ENCODE measurements at regions not wholly inside any gene's neighbourhood (a gene's known extent, or its start where the extent isn't known, plus 50 kb on each side); places are given as distances from the start of the nearest gene placed in this dataset.

DNA sequence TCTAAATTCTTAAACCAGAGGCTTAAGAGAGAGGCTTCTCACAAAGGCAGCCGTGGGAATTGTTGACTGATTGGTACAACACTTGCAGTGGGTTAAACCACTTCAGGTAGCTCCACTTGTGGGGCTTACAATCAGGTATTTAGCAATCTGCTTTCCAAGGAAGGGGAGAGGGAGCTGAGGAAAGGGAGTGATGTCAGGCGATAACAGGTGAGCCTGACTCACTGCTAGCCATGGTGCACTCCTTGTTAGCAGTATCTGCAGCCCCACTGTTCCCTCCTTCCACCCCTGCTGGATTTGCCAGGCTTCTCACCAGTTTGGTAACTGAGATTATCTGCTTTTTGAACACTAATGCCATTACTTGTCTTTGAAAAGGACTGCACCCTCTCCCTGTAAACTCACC lies 1056.7 kb upstream of the FANCL start:
- H3K27me3 ChIP-seq, result no peaks in the 10 kb centered on the region
- no peak overlapping the region for H3K27ac ChIP-seq
- H3K36me3 ChIP-seq, result no peaks in the 10 kb centered on the region
- H3K4me3 ChIP-seq, result no peak overlapping the region
- no peaks in the 10 kb centered on the region for H3K4me1 ChIP-seq
- intact Hi-C loops (cut with DNase I; ENCODE audit: low total_unique reads), result no loop called here
- DNase-seq (ENCODE audit: low spot score in 2 of 2), result no peak
- TF ChIP-seq, protein P1, sequence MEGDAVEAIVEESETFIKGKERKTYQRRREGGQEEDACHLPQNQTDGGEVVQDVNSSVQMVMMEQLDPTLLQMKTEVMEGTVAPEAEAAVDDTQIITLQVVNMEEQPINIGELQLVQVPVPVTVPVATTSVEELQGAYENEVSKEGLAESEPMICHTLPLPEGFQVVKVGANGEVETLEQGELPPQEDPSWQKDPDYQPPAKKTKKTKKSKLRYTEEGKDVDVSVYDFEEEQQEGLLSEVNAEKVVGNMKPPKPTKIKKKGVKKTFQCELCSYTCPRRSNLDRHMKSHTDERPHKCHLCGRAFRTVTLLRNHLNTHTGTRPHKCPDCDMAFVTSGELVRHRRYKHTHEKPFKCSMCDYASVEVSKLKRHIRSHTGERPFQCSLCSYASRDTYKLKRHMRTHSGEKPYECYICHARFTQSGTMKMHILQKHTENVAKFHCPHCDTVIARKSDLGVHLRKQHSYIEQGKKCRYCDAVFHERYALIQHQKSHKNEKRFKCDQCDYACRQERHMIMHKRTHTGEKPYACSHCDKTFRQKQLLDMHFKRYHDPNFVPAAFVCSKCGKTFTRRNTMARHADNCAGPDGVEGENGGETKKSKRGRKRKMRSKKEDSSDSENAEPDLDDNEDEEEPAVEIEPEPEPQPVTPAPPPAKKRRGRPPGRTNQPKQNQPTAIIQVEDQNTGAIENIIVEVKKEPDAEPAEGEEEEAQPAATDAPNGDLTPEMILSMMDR (IDR thresholded peaks at IDR 0.05), result no peak
- TF ChIP-seq POLR2AphosphoS5 (IDR thresholded peaks at IDR 0.05) (no peak), POLR2A (IDR thresholded peaks at IDR 0.05) (no peak)
- no peaks in the 10 kb centered on the region for H3K9me3 ChIP-seq

DNA sequence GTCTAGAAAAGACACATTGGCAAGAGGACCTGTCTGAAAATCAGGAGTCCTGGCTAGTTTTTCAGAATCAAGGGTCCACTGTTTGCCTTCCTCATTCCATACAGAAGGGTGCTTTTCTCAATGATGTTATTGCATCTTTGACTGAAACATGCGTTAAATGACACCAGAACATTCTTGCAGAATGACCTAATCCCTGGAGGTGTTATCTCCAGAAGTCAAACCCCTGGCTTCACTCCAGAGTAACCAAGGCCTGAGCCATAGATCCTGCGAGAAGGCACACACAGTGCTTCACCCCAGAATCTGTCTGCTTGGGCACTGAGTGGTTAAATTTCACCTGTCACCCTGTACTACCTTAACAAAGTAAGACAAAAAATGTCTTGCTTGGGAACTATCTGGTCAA lies 1055.2 kb upstream of the FANCL start:
- no peak overlapping the region for H3K27ac ChIP-seq
- no peak for DNase-seq (ENCODE audit: low spot score in 2 of 2)
- TF ChIP-seq POLR2A (IDR thresholded peaks at IDR 0.05) (no peak), POLR2AphosphoS5 (IDR thresholded peaks at IDR 0.05) (no peak)
- TF ChIP-seq, protein P1 (IDR thresholded peaks at IDR 0.05), result no peak
- H3K36me3 ChIP-seq, result no peaks in the 10 kb centered on the region
- intact Hi-C loops (cut with DNase I; ENCODE audit: low total_unique reads), result no loop called here
- no peaks in the 10 kb centered on the region for H3K27me3 ChIP-seq
- H3K4me1 ChIP-seq, result no peaks in the 10 kb centered on the region
- no peaks in the 10 kb centered on the region for H3K9me3 ChIP-seq
- H3K4me3 ChIP-seq, result no peak overlapping the region

DNA sequence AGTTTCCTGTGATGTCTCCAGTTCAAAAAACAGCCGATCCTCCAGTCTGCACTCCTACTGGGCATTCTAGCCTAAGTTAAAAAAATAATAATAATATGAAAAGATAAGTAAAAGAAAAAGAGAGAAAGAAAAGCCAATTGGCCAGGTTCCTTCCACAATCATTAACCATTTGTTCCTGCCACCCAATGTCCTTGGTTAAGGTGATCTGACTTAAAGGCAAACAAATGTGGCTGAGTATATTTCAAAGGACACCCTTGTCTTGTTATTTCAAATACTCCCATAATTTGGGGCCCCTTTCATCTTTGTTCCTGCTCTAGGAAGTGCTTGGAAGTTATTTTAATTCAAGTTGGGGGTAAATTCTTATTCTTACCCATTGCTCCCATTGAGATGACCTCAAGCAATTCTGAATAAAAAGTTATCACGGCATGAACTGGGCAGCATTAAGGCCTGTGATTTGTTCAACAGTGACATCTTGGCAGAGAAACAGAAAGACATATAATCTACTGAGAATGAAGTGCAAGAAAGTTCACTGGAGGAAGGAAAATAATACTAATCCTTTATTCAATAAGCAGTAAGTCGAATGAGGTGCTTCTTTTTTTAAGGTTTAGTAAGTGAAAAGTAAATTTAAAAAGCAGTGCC lies 1054.5 kb upstream of the FANCL start:
- TF ChIP-seq POLR2A (IDR thresholded peaks at IDR 0.05) (no peak), POLR2AphosphoS5 (IDR thresholded peaks at IDR 0.05) (no peak)
- TF ChIP-seq, protein P1 (IDR thresholded peaks at IDR 0.05), result no peak

DNA sequence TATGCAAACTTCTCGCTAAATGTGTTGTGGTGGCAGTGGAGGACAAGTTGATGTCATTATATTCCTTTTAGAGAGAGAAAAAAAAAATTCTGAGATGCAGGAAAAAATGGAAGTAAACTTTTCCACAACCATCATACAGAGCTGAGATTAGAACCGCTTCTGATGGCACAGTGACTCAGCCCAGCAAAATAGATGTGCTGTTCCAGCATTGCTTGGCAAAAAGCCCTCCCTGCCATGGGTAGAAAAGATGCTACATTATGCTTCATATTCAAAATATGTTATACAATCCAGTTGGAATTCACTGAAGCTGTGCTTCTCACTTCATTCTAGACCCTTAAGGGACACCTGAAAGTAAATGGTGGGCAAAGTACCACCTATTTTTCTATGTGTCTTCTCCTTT lies 1047.6 kb upstream of the FANCL start:
- no peaks in the 10 kb centered on the region for H3K27me3 ChIP-seq
- no peaks in the 10 kb centered on the region for H3K36me3 ChIP-seq
- no peak overlapping the region for H3K4me3 ChIP-seq
- no peak for DNase-seq (ENCODE audit: low spot score in 2 of 2)
- H3K9me3 ChIP-seq, result no peaks in the 10 kb centered on the region
- intact Hi-C loops (cut with DNase I; ENCODE audit: low total_unique reads), result no loop called here
- TF ChIP-seq POLR2AphosphoS5 (IDR thresholded peaks at IDR 0.05) (no peak), POLR2A (IDR thresholded peaks at IDR 0.05) (no peak)
- TF ChIP-seq, protein P1 (IDR thresholded peaks at IDR 0.05), result no peak
- H3K4me1 ChIP-seq, result no peaks in the 10 kb centered on the region
- H3K27ac ChIP-seq, result no peak overlapping the region

More for the DNA sequence above, 1054.5 kb upstream of the FANCL start:
- H3K4me1 ChIP-seq, result no peaks in the 10 kb centered on the region
- H3K9me3 ChIP-seq, result no peaks in the 10 kb centered on the region
- no peak overlapping the region for H3K4me3 ChIP-seq
- H3K36me3 ChIP-seq, result no peaks in the 10 kb centered on the region
- no peaks in the 10 kb centered on the region for H3K27me3 ChIP-seq
- DNase-seq (ENCODE audit: low spot score in 2 of 2), result no peak
- intact Hi-C loops (cut with DNase I; ENCODE audit: low total_unique reads), result no loop called here
- H3K27ac ChIP-seq, result no peak overlapping the region

DNA sequence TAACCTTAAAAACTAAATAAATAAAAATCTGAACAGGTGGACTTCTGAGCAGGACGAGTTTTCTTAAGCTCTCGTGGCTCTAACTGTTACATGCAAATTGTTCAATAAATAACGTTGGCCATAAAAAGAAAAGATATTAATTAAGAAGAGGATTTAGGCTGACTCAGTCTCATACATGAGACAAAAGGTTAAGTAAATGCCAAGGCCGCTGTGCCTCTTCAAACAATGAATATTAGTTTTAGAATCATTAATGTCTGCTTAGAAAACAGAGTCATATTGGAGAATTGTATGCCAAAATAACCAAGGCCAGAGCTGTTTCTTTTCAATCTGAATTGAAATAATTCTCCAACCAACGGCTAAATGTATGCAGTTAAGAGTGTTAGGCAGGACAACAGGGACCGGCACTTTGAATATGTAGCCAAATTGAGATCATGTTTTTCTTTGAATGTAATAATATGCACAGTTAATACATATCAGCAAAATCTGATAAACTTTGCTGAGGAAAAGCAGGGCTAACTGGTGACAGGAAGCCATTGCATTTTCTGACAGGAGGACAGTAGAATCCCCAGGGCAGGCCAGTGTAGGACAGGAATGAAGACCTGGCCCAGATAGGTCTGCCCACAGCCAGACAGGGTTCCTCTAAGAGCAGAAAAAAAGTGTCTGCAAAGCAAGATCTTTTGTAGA lies 1041.4 kb upstream of the FANCL start:
- no peak for DNase-seq (ENCODE audit: low spot score in 2 of 2)
- Histone ChIP-seq H3K36me3 (no peaks in the 10 kb centered on the region), H3K9me3 (no peaks in the 10 kb centered on the region), H3K4me1 (no peaks in the 10 kb centered on the region), H3K27ac (no peak overlapping the region), H3K4me3 (no peak overlapping the region), H3K27me3 (no peaks in the 10 kb centered on the region)
- intact Hi-C loops (cut with DNase I; ENCODE audit: low total_unique reads), result no loop called here
- no peak for TF ChIP-seq POLR2A (IDR thresholded peaks at IDR 0.05)
- TF ChIP-seq POLR2AphosphoS5 (IDR thresholded peaks at IDR 0.05), result no peak
- TF ChIP-seq, protein P1 (IDR thresholded peaks at IDR 0.05), result no peak
